ENCODE measurements at regions not wholly inside any gene's neighbourhood (a gene's known extent, or its start where the extent isn't known, plus 50 kb on each side); places are given as distances from the start of the nearest gene placed in this dataset.

DNA sequence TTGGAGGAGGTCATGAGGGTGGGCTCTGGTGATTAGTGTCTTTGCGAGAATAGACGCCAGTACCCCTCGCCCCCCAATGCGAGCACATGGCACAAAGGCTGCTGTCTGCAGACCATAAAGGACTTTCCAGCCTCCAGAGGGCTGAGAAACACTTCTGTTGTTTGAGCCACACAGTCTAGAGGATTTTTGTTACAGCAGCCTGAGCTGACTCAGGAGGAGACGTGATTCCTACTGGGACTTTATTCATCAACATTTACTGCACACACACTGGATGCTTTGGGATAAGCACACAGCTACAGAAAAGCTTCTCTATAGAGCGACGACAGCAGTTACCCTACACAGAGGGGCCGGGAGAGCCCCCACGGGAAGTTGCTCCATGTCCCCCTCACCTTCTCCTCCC, 345.0 kb downstream of the CTTN start:
- H3K36me3 Mint-ChIP-seq (ENCODE audit: low read depth), result peaks cover 4% of the 10 kb centered on the region

DNA sequence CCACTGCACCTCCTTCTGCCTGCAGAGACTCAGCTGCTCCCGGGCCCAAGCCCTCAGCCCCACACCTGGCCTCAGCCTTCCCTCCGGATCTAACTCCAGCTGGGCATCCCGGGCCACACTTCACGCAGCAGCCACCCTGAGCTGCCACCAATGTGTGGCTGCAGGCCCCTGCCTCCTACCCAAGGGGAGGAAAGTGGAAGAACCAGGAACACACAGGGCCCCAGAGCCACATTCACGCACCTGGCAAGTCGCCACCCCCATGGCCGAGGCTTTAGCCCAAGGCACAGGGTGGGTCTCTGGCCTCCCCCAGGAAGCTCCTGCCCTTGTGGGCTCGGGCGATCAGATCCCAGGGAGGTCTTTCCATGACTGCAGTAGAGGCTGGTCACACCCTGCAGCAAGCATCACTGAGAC, 345.6 kb downstream of the CTTN start:
- Mint-ChIP-seq H3K9me3 (peaks cover 11% of the 10 kb centered on the region), H3K27ac (no peak overlapping the region), H3K4me3 (no peak overlapping the region), H3K27me3 (ENCODE audit: low read depth) (peaks cover 40% of the 10 kb centered on the region), H3K36me3 (ENCODE audit: low read depth) (peaks cover 9% of the 10 kb centered on the region), H3K4me1 (no peaks in the 10 kb centered on the region)
- TF ChIP-seq, protein P1, sequence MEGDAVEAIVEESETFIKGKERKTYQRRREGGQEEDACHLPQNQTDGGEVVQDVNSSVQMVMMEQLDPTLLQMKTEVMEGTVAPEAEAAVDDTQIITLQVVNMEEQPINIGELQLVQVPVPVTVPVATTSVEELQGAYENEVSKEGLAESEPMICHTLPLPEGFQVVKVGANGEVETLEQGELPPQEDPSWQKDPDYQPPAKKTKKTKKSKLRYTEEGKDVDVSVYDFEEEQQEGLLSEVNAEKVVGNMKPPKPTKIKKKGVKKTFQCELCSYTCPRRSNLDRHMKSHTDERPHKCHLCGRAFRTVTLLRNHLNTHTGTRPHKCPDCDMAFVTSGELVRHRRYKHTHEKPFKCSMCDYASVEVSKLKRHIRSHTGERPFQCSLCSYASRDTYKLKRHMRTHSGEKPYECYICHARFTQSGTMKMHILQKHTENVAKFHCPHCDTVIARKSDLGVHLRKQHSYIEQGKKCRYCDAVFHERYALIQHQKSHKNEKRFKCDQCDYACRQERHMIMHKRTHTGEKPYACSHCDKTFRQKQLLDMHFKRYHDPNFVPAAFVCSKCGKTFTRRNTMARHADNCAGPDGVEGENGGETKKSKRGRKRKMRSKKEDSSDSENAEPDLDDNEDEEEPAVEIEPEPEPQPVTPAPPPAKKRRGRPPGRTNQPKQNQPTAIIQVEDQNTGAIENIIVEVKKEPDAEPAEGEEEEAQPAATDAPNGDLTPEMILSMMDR (IDR thresholded peaks at IDR 0.05; ENCODE audit: unreplicated experiment in 3 of 3), result no peak

More for the DNA sequence above, 345.0 kb downstream of the CTTN start:
- Mint-ChIP-seq H3K4me1 (no peaks in the 10 kb centered on the region), H3K4me3 (no peak overlapping the region), H3K9me3 (peaks cover 5% of the 10 kb centered on the region), H3K27me3 (ENCODE audit: low read depth) (peaks cover 40% of the 10 kb centered on the region), H3K27ac (no peak overlapping the region)
- TF ChIP-seq, protein P1 (IDR thresholded peaks at IDR 0.05; ENCODE audit: unreplicated experiment in 3 of 3), result no peak

DNA sequence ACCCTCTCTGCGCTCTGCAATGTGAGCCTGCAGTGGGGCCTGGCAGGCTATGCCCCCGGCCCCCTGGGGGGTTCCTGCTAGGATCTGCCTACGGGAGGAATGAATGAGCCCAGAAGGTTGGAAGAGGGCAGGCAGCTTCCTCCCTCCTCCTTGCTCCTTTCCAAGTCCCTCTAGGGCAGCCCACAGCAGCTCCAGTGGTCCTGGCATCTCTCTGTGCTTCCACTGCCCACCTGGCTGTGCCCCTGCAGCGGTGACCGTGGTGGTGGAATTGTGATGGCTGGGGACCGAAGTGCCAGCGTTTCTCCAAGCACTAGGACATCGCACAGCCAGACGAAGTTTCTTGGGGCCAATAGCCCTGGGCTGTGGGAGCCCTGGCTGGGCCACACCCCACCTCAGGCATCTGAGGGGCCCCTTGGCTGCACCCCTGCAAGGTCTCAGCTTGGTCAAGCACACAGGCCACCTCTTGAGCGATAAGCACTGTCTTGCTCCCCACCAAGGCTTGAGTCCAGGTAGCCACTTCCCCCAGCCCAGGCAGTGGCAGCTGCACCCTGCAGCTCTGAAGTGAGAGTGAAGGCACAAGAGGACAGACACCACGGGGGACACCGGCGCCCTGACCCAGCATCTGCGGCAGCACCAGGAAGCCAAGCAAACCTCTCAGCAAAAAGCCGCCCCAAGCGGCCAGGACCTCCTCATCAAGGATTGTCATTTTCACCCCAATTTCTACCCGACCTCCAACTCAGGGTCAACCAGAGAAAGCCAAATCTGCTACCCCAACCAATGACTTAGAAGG, 346.3 kb downstream of the CTTN start:
- TF ChIP-seq, protein P1 (IDR thresholded peaks at IDR 0.05; ENCODE audit: unreplicated experiment in 3 of 3), result no peak
- peaks cover 40% of the 10 kb centered on the region for H3K27me3 Mint-ChIP-seq (ENCODE audit: low read depth)
- H3K27ac Mint-ChIP-seq, result no peak overlapping the region
- H3K4me1 Mint-ChIP-seq, result no peaks in the 10 kb centered on the region
- H3K4me3 Mint-ChIP-seq, result no peak overlapping the region
- H3K9me3 Mint-ChIP-seq, result peaks cover 18% of the 10 kb centered on the region
- peaks cover 15% of the 10 kb centered on the region for H3K36me3 Mint-ChIP-seq (ENCODE audit: low read depth)

DNA sequence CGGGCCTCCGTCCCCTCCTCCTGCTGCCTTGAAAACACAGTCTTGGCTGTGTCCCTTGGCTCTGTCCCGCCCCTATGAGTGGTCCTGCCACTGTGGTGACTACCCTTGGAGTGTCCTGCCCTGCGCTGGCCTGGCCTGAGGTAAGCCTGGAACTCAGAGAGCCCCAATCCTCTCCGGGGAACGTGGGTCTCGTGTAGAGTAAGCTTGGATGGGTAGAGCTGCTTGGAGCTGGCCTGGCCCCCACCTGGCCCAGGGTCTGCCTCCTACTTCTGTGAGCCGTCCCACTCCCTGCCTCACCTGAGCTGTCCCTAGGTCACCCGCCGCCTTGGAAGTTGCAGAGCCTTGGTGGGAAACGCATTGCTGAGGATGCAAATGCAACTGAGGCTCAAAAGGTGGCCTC, 347.1 kb downstream of the CTTN start:
- no peak overlapping the region for H3K27ac Mint-ChIP-seq
- H3K27me3 Mint-ChIP-seq (ENCODE audit: low read depth), result peaks cover 36% of the 10 kb centered on the region
- TF ChIP-seq, protein P1 (IDR thresholded peaks at IDR 0.05; ENCODE audit: unreplicated experiment in 3 of 3), result no peak
- no peak overlapping the region for H3K4me3 Mint-ChIP-seq
- peaks cover 21% of the 10 kb centered on the region for H3K36me3 Mint-ChIP-seq (ENCODE audit: low read depth)
- H3K4me1 Mint-ChIP-seq, result no peaks in the 10 kb centered on the region
- H3K9me3 Mint-ChIP-seq, result peaks cover 24% of the 10 kb centered on the region

DNA sequence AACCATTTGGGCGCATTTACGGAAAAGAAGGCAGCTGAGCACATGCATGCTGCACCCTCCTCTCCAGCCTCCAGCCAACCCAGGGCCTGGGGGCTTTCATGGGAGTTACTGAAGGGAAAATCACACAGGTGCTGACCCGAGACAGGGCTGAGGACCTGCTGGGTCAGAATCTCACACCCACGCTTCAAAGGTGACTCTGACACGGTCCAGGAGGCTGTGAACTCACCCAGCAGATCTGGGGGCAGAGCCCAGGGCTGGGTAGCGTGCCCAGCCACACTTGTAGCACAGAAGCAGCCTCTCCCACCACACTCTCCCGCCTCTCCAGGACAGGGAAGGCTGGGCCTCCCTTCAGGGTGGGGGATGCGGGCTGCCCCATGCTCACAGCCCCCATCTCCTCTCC, 347.6 kb downstream of the CTTN start:
- H3K27me3 Mint-ChIP-seq (ENCODE audit: low read depth), result peaks cover 33% of the 10 kb centered on the region
- peaks cover 29% of the 10 kb centered on the region for H3K9me3 Mint-ChIP-seq
- H3K27ac Mint-ChIP-seq, result no peak overlapping the region
- H3K4me3 Mint-ChIP-seq, result no peak overlapping the region
- H3K36me3 Mint-ChIP-seq (ENCODE audit: low read depth), result peaks cover 26% of the 10 kb centered on the region
- TF ChIP-seq, protein P1 (IDR thresholded peaks at IDR 0.05; ENCODE audit: unreplicated experiment in 3 of 3), result no peak
- no peaks in the 10 kb centered on the region for H3K4me1 Mint-ChIP-seq

DNA sequence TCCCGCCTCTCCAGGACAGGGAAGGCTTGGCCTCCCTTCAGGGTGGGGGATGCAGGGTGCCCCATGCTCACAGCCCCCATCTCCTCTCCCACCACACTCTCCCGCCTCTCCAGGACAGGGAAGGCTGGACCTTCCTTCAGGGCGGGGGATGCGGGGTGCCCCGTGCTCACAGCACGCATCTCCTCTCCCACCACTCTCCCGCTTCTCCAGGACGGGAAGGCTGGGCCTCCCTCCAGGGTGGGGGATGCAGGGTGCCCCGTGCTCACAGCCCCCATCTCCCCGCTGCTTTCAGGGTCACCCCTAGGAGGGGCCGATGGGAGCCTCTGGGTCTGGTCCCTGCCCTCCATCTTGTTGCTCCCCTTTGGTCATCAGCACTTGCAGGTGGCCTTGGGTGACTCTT, 348.0 kb downstream of the CTTN start:
- Mint-ChIP-seq H3K4me1 (no peaks in the 10 kb centered on the region), H3K27ac (no peak overlapping the region), H3K27me3 (ENCODE audit: low read depth) (peaks cover 29% of the 10 kb centered on the region)

More for the DNA sequence above, 348.0 kb downstream of the CTTN start:
- Mint-ChIP-seq H3K9me3 (peaks cover 33% of the 10 kb centered on the region), H3K4me3 (no peak overlapping the region), H3K36me3 (ENCODE audit: low read depth) (peaks cover 30% of the 10 kb centered on the region)
- TF ChIP-seq, protein P1 (IDR thresholded peaks at IDR 0.05; ENCODE audit: unreplicated experiment in 3 of 3), result no peak

Measured in nephron (organoid).